Activated naive CD8-positive, alpha-beta T cell treated with anti-CD3 and anti-CD28 coated beads for 36 hours (primary cell): ENCODE measurements at regions not wholly inside any gene's neighbourhood (a gene's known extent, or its start where the extent isn't known, plus 50 kb on each side); places are given as distances from the start of the nearest gene placed in this dataset.
"Not testable (repeated sequence)": the region's sequence is repeated elsewhere in the genome, so short reads cannot be mapped to it uniquely, and the experiment has no call there.

Experiments used
- DNase-seq: peaks from one replicate; pipeline ENCODE4 v3.0.0; 2021
- H3K27ac Mint-ChIP-seq: one replicate; pipeline ENCODE4 v1.8.0; 2022; ENCODE audit warnings: mild to moderate bottlenecking, moderate library complexity, mixed read lengths
- H3K27me3 Mint-ChIP-seq: one replicate; pipeline ENCODE4 v1.8.0; 2022; ENCODE audit warnings: mild to moderate bottlenecking, mixed read lengths
- H3K36me3 Mint-ChIP-seq: one replicate; pipeline ENCODE4 v1.8.0; 2021; ENCODE audit warnings: mild to moderate bottlenecking, mixed read lengths
- H3K4me1 Mint-ChIP-seq: one replicate; pipeline ENCODE4 v1.8.0; 2021; ENCODE audit warnings: mixed read lengths
- H3K4me3 Mint-ChIP-seq: one replicate; pipeline ENCODE4 v1.8.0; 2022; ENCODE audit warnings: mild to moderate bottlenecking, moderate library complexity, mixed read lengths
- H3K9me3 Mint-ChIP-seq: one replicate; pipeline ENCODE4 v1.8.0; 2022; ENCODE audit warnings: mixed read lengths

DNA sequence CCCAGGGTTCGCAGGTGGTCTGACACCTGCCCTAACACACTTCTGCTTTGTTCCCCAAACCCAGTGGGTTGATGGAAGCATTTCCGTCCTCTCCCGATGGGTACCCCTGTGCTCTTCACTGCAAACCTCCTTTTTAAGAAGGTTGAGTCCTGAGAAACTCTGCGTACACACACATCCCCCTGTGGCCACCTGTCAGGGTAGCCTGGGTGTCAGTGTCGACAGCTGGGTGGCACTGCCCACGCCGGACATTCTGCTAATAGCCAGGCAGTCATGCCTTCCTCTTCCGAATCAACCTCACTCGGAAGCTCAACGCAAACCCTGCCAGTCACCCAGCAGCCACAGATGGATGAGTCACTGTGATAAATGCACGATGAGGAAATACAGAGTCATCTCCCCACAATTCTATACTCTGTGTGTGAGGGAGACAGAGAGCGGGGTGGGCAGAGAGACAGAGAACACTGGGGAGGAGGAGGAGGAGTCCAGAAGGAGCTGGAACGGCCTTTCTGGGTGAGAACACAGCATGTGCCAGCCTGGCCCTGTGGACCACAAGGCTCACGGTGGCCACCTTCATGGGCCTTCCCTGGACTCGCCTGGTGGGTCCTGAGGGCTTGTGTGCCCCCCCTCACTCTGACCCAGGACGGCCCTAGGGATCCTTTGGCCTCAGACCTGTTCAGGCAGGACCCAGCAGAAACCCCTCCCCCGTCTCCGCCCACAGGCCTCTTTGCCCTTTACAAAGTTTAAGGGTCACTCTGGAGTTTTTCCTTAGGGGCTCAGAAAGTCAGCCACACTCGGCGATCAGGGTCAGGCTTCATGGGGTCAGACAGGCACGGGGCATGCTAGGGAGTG, 4477.7 kb upstream of the TPTE start:
- H3K4me3 Mint-ChIP-seq, H3K4me1 Mint-ChIP-seq, H3K27ac Mint-ChIP-seq, H3K9me3 Mint-ChIP-seq, H3K36me3 Mint-ChIP-seq, DNase-seq, H3K27me3 Mint-ChIP-seq: not testable (repeated sequence)

DNA sequence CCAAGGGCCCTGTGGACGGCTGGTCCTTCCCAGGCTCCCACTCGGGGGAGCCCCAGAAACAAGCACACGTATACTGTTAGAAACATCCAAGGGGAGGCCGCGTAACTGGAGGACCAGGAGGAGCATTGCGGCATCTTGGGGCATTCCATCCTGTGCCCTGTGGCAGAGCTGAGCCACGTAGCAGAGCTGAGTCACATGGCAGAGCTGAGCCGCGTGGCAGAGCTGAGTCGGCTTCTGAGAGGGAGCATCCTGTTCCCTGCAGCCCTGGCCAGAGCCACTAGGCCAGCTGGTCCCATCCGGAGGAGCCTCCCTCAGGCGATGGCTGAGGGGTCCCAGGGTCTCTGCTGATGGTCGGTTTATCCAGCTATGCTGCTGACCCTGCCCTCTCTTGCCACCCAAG, 4476.7 kb upstream of the TPTE start:
- H3K27ac Mint-ChIP-seq, H3K9me3 Mint-ChIP-seq, H3K4me3 Mint-ChIP-seq, H3K36me3 Mint-ChIP-seq, DNase-seq, H3K27me3 Mint-ChIP-seq, H3K4me1 Mint-ChIP-seq: not testable (repeated sequence)

DNA sequence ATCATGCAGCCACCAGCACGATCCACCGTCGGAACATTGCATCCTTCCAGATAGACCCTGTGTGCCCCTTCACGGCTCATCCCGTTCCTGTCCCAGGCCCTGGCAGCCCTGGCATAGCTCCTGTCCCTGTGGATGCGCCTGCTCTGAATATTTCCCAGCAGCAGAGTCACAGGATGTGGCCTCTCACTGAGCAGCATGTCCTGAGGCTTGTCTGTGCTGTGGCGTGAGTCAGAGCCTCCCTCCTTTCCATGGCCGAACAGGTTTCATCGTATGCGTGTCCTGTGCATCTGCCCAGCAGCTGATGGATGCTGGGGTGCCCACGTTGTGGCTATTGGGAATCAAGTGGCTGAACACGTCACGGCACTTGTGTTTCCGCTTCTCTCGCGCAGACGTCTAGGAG, 4471.5 kb upstream of the TPTE start:
- H3K27me3 Mint-ChIP-seq, H3K4me3 Mint-ChIP-seq, DNase-seq, H3K9me3 Mint-ChIP-seq, H3K4me1 Mint-ChIP-seq, H3K27ac Mint-ChIP-seq, H3K36me3 Mint-ChIP-seq: not testable (repeated sequence)

DNA sequence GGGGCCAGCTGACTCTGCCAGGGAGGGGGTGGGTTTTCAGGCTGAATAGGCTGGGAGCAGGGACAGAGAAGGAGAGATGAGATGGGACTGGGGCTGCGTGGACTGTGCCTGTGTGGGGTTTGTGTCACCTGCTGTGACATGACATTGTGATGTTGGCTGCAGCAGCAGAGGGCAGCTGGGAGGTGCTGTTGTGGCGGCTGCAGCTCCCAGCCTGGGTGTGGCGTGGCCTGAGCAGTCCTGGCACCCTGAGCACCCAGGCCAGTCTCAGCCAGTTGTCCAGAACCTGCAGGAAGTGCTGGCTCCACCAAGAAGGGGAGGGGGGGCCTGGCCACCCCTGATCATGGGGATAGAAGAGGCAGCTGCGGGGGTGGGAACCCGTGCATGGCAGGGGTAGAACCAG, 4469.3 kb upstream of the TPTE start:
- not testable (repeated sequence) for DNase-seq, H3K27me3 Mint-ChIP-seq, H3K36me3 Mint-ChIP-seq, H3K4me1 Mint-ChIP-seq, H3K4me3 Mint-ChIP-seq, H3K27ac Mint-ChIP-seq, H3K9me3 Mint-ChIP-seq

DNA sequence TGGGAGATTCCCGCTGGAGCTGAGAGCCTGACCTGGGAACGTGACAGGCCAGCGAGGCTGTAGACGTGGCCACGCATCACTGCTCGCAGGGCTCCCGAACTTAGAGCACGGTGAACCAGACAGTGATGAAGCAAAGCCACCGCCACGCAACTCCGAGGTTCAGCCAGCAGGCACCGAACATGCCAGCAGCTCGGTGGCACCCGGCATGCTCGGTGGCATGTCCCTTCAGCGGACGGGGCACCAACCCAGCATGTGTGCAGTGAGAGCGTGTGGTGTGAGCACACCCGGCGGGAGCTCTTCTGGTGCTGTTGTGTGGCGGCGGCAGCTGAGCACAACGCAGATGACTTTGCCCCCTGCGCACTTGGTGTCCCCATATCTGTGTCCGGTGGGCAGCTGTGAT, 4468.2 kb upstream of the TPTE start:
- H3K27me3 Mint-ChIP-seq, H3K4me3 Mint-ChIP-seq, DNase-seq, H3K9me3 Mint-ChIP-seq, H3K27ac Mint-ChIP-seq, H3K4me1 Mint-ChIP-seq, H3K36me3 Mint-ChIP-seq: not testable (repeated sequence)

DNA sequence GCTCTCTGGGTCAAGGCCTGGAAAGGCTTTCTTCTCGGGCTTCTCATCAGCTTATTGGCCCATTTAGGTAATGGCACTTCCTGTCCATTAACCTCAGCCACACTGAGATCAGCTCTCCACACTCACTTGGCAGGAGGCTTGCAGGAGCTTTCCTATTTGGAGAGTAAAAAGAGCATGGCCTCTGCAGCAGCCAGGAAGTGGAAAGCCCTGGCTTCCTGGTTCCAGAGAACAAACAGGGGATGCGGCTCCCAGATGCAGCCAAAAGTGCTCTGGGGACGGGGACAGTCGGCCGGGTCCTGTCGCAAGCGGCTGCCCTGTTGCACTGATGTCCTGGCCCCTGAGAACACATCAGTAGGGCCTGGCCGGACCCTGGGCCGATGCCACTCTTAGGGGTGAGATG, 4462.4 kb upstream of the TPTE start:
- not testable (repeated sequence) for H3K36me3 Mint-ChIP-seq, H3K27ac Mint-ChIP-seq, H3K4me3 Mint-ChIP-seq, H3K27me3 Mint-ChIP-seq, H3K4me1 Mint-ChIP-seq, DNase-seq, H3K9me3 Mint-ChIP-seq

DNA sequence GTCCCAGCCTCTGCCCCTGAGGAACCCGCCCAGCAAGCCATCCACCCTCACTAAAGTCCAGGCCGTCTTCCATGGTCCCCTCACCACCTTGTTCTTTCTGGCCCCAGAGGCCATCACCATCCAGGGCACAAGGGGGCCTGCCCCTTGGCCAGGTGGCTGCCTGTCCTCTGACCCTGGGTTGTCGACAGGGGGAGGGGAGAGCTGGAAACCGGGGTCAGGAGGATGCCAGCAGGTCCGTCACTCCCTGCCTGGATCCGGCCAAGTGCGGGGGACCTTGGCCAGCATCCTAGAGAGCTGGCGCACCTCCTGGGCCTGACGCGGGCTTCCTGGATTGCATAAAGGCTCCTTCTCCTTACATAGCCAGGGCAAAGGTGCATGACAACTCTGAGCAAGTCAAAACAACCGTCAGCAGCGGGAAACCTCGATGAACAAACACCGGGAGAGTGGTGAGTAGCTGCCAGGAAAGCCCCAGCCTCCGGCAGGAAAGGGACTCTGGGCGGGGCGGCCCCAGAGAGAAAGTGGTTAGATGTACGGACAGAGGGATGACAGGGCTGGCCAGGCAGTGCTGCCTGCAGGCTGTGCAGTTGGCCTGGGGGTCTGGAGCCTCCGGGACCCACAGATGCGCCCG, 4461.2 kb upstream of the TPTE start:
- not testable (repeated sequence) for H3K27ac Mint-ChIP-seq, DNase-seq, H3K36me3 Mint-ChIP-seq, H3K4me3 Mint-ChIP-seq, H3K9me3 Mint-ChIP-seq, H3K4me1 Mint-ChIP-seq, H3K27me3 Mint-ChIP-seq

DNA sequence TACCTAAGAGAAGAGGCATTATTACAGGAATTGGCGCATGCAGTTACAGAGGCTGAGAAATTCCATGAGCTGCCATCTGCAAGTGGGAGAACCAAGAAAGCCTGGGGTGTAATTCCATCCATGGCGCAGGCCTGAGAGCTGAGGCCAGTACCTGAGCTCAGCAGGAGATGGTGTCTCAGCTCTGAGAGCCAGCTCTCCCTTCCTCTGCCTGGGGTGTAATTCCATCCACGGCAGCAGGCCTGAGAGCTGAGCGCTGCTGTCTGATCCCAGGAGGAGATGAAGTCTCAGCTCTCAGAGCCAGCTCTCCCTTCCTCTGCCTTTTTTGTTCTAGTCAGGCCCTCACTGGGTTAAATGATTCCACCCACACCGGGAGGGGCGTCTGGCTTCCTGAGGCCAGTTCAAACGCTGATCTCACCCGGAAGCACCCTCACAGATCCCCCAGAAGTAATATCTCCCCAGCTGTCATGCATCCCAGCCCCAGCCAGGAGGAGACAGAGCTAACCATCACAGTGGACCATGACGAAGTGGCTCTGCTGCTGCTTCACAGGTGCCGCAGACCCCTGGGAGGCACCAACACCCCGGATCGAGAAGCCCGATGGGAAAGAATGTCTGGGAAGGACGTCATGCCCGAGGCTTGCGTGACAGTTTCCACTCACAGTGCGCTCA, 4454.9 kb upstream of the TPTE start:
- not testable (repeated sequence) for DNase-seq, H3K27me3 Mint-ChIP-seq, H3K4me3 Mint-ChIP-seq, H3K4me1 Mint-ChIP-seq, H3K27ac Mint-ChIP-seq, H3K36me3 Mint-ChIP-seq, H3K9me3 Mint-ChIP-seq

DNA sequence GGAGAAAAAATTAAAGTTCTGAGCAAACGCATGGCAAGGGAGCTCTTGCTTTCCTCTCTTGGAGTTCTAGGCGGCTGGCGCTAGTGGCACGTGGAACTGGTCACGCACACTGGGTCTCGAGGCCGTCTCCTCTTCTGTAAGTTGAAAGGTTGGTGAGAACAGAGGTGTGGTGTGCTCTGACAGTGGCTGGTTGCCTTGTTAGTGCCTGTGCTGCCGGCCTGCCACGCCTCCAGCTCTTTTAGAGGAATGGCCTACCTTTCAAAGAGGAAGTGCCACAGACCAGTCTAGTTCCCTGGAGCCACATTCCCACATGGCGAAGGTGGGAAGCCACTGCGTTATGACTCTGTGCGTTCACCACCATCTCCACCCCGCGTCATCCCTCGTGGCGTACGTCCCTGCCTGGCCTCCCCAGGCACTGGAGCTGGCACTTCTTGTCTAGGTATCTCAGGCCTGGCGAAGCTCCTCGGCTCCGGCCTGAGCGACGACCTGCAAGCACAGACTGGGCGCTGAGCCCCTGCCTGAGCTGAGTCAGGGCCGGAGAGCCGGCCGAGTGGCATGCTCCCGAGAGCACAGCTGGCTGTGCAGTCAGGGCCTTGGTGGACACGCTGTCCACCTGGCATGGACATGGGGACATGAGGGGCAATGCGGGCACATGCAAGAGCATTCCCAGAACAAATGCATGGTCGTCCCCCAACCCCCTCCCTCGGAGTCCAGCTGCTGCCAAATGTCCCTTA, 4453.1 kb upstream of the TPTE start:
- H3K4me3 Mint-ChIP-seq, DNase-seq, H3K9me3 Mint-ChIP-seq, H3K27me3 Mint-ChIP-seq, H3K27ac Mint-ChIP-seq, H3K36me3 Mint-ChIP-seq, H3K4me1 Mint-ChIP-seq: not testable (repeated sequence)

DNA sequence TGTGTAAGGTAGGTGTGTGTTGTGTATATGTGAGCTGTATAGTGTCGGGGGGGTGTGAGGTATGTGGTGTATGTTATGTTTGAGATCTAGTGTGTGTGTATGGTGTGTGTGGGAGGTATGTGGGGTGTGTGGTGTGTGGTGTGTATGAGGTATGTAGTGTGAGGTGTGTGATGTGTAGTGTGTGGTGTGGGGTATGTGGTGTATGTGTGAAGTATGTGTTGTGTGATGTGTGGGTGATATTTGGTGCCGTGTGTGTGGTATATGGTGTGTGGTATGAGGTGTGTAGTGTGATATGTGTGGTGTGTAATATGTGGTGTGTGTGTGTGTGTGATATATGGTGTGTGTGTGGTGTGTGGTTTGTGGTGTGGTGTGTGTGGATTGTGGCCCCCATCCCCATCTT, 4451.2 kb upstream of the TPTE start:
- not testable (repeated sequence) for H3K4me1 Mint-ChIP-seq, H3K9me3 Mint-ChIP-seq, H3K36me3 Mint-ChIP-seq, H3K27me3 Mint-ChIP-seq, DNase-seq
- peak overlapping the region; percentile 3 for H3K4me3 Mint-ChIP-seq
- peak overlapping the region; percentile 19 for H3K27ac Mint-ChIP-seq

DNA sequence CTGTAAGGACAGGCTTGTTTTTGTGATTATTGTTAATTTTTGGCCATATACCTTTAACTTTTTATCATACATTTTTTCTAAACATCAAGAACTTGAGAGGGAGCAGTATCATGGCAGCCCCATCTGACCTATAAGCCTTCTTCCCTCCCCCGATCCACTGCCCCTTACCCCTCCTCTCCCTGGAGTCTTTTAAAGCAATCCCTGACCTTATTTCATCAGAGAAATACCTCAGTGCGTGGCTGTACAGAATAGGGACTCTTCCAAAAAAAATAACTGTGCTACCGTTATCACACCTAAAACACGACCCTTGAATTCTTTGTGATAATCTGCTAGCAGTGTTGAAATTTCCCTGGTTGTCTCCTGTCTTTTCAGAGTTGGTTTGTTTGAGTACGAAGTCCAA, 4448.7 kb upstream of the TPTE start:
- H3K36me3 Mint-ChIP-seq, H3K27me3 Mint-ChIP-seq: not testable (repeated sequence)

DNA sequence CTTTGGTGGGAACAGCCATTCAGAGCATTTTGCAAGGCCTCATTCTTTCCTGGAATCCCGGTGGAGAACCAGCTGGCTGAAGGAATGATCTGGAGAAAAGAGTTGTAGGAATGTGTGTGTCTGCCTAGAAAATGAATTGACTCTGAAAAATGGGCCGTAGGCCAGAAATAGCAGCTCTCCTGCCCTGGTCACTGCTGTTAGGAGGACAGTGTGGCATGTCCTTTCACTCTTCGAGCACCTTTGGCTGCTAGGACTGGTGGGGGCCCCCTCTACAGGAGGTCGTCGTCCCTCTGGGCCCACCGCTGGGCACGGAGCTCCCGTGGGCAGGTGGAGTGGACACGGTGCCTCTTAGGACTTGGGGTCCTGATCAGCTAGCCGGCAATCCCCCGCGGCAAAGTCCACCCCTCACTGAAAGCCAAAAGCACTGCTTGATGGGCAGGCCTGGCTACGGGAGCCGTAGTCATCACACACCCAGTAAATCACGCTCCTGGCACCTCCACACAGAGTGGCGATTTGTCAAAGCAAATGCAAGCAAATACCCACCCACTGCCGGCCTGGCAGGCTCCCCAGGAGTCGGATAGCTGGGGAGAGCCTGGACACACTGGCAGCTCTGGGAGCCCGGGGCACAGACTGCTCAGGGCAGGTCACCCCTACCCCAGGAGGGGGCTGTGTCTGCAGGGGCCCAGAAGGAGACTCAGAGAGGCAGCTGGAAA, 4447.2 kb upstream of the TPTE start:
- H3K4me3 Mint-ChIP-seq, H3K9me3 Mint-ChIP-seq, H3K36me3 Mint-ChIP-seq, H3K4me1 Mint-ChIP-seq, H3K27me3 Mint-ChIP-seq, DNase-seq, H3K27ac Mint-ChIP-seq: not testable (repeated sequence)

More for the DNA sequence above, 4448.7 kb upstream of the TPTE start:
- not testable (repeated sequence) for H3K9me3 Mint-ChIP-seq, H3K27ac Mint-ChIP-seq, H3K4me1 Mint-ChIP-seq, DNase-seq, H3K4me3 Mint-ChIP-seq

DNA sequence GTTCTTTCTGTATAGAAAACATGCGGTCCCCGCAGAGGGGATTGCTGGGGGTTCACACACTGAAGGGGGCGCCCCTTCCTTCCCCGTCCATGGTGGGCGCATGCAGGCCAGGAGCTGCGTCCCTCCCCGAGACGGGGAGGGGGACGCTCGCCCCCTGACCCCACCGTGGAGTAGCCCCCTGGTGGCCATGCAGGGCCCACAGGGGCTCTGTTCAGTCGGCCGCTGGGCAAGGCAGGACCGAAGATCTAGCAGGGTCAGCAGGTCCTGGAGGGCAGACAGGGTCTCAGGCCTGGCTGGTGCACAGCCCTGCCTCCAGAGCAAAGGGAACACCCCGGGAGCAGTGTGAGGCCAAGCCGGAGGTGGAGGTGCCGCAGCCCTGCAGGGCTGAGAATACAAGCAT, 4446.4 kb upstream of the TPTE start:
- H3K4me3 Mint-ChIP-seq, H3K9me3 Mint-ChIP-seq, DNase-seq, H3K27ac Mint-ChIP-seq, H3K27me3 Mint-ChIP-seq, H3K4me1 Mint-ChIP-seq, H3K36me3 Mint-ChIP-seq: not testable (repeated sequence)

DNA sequence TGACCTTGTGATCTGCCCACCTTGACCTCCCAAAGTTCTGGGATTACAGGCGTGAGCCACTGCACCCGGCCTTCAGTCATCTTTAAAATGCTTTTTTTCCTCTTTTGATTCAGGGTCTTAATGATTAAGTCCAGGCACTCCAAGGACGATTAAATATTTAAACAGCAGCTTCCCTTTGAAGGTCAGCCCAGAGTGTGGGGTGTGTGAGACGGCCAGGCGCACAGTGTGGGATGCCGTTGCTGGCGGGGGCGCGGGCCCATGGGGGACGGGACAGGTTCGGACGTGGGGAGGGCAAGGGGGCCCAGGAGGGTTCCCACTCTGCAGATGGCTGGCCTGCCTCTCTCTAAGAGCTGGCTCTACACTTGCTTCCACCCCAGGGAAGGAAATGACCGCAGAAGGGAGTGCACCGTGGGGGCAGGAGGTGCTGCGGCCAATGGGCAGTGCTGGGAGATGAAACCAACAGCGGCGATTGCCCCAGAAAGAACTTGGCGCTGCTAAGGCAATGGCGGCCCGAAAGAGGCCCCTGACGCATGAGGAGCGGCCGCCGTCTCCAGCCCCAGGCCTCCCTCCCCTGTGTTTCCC, 4445.7 kb upstream of the TPTE start:
- not testable (repeated sequence) for H3K27me3 Mint-ChIP-seq, H3K9me3 Mint-ChIP-seq, H3K4me3 Mint-ChIP-seq, DNase-seq, H3K36me3 Mint-ChIP-seq, H3K27ac Mint-ChIP-seq, H3K4me1 Mint-ChIP-seq

DNA sequence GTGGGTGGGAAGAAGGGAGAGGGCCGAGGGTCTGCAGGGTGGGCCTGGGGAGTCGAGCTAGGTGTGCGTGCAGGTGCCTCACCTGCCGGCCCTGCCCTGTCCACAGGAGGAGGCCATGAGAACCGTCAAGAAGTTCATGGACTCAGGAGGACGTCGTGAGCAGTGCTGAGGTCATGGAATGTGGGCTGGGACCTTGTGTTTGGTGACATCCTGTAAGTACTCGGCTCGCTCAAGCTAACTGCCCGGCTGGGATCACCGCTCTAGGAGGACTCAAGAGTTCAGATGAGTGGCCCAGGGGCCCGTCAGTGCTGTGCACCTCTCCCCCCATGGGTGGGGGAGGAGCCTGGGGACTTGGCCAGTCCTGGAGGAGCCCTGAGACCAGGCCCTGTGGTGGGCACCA, 4444.0 kb upstream of the TPTE start:
- H3K27ac Mint-ChIP-seq, H3K9me3 Mint-ChIP-seq, H3K27me3 Mint-ChIP-seq, DNase-seq, H3K36me3 Mint-ChIP-seq, H3K4me1 Mint-ChIP-seq, H3K4me3 Mint-ChIP-seq: not testable (repeated sequence)
